ENCODE measurements at regions not wholly inside any gene's neighbourhood (a gene's known extent, or its start where the extent isn't known, plus 50 kb on each side); places are given as distances from the start of the nearest gene placed in this dataset.
A peak's percentile ranks its signal among the peaks of the same experiment; 100 is the strongest.

DNA sequence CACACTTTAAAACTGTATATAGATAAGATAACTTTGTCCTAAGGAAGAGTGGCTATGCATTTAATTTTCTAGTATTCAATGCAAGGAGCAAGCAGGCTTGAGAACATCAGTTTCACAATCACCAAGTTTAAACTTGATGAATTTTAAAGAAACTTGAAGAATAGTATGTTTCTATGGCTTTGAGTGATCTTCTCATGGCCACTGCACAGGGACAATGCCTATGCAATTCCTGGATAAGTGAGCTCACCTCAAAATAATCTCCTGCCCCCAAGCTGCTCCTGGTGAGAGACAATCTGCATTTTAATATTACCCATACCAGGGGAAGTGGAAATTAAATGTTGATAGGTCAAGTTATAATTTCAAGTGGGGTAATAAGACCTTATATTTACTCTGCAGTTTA, 376.6 kb upstream of the CBLB start:
- DNase-seq (ENCODE audit: insufficient read length, low spot score) (no peak), FAIRE-seq (no peak)
- no peak for TF ChIP-seq POLR2A (IDR thresholded peaks at IDR 0.05; ENCODE audit: low read depth, low read length)

- FAIRE-seq (no peak), DNase-seq (ENCODE audit: insufficient read length, low spot score) (no peak)
- TF ChIP-seq POLR2A (IDR thresholded peaks at IDR 0.05; ENCODE audit: low read depth, low read length): no peak
These were observed 379.3 kb upstream of the CBLB start for GRCh38 chr3:106247902-106248684.

GRCh38 chr3:106249159-106249558, 380.3 kb upstream of the CBLB start:
- FAIRE-seq (no peak), DNase-seq (ENCODE audit: insufficient read length, low spot score) (no peak)
- no peak for TF ChIP-seq POLR2A (IDR thresholded peaks at IDR 0.05; ENCODE audit: low read depth, low read length)

- FAIRE-seq: no peak
- no peak for DNase-seq (ENCODE audit: insufficient read length, low spot score)
- TF ChIP-seq POLR2A (IDR thresholded peaks at IDR 0.05; ENCODE audit: low read depth, low read length): no peak
These were observed 381.2 kb upstream of the CBLB start for GRCh38 chr3:106249981-106250380.

GRCh38 chr3:106251160-106251892, 382.5 kb upstream of the CBLB start:
- TF ChIP-seq POLR2A (IDR thresholded peaks at IDR 0.05; ENCODE audit: low read depth, low read length): no peak
- DNase-seq (ENCODE audit: insufficient read length, low spot score) (no peak), FAIRE-seq (no peak)

DNA sequence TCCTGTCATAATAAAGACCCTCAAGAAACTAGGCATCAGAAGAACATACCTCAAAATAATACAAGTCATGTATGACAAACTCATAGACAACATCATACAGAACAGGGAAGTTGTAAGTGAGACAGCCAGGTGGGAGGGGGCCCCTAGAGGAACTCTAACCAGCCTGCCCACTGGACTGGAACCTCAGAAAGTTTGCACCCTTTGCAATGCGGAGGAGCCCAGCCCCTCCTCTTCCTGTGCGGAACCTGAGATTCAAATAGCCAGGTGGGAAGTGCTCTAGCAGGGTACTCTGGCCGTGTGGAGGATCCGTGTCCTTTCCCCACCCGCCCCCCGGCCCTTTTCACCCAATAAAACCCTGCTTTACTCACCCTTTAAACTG, 387.0 kb upstream of the CBLB start:
- no peak for TF ChIP-seq POLR2A (IDR thresholded peaks at IDR 0.05; ENCODE audit: low read depth, low read length)
- no peak for DNase-seq (ENCODE audit: insufficient read length, low spot score)
- no peak for FAIRE-seq

GRCh38 chr3:106256249-106256957, 387.6 kb upstream of the CBLB start:
- no peak for TF ChIP-seq POLR2A (IDR thresholded peaks at IDR 0.05; ENCODE audit: low read depth, low read length)
- DNase-seq (ENCODE audit: insufficient read length, low spot score) (no peak), FAIRE-seq (no peak)

GRCh38 chr3:106257172-106257571, 388.4 kb upstream of the CBLB start:
- no peak for DNase-seq (ENCODE audit: insufficient read length, low spot score)
- no peak for FAIRE-seq
- no peak for TF ChIP-seq POLR2A (IDR thresholded peaks at IDR 0.05; ENCODE audit: low read depth, low read length)

- no peak for DNase-seq (ENCODE audit: insufficient read length, low spot score)
- no peak for FAIRE-seq
- TF ChIP-seq POLR2A (IDR thresholded peaks at IDR 0.05; ENCODE audit: low read depth, low read length): no peak
These were observed 392.6 kb upstream of the CBLB start for GRCh38 chr3:106261396-106261795.

DNA sequence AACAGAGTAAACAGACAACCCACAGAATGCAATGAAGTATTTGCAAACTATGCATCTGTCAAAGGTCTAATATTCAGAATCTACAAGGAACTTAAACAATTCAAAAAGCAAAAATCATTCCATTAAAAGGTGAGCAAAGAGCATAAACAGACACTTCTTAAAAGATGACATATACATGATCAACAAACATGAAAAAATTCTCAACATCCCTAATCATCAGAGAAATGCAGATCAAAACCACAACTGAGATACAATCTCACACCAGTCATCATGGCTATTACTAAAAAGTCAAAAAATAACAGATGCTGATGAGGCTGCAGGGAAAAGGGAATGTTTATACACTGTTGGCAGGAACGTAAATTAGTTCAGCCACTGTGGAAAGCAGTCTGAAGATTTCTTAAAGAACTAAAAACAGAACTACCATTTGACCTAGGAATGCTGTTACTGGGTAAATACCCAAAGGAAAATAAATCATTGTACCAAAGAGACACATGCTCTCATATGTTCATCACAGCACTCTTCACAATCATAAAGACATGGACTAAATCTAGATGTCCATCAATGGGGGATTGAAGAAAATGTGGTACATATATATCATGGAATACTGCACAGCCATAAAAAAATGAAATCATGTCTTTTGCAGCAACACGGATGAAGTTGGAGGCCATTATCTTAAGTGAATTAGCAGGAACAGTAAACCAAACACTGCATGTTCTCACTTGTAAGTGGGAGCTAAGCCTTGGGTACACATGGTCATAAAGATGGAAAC, 393.3 kb upstream of the CBLB start:
- DNase-seq (ENCODE audit: insufficient read length, low spot score) (no peak), FAIRE-seq (peak; percentile 76)
- no peak for TF ChIP-seq POLR2A (IDR thresholded peaks at IDR 0.05; ENCODE audit: low read depth, low read length)

DNA sequence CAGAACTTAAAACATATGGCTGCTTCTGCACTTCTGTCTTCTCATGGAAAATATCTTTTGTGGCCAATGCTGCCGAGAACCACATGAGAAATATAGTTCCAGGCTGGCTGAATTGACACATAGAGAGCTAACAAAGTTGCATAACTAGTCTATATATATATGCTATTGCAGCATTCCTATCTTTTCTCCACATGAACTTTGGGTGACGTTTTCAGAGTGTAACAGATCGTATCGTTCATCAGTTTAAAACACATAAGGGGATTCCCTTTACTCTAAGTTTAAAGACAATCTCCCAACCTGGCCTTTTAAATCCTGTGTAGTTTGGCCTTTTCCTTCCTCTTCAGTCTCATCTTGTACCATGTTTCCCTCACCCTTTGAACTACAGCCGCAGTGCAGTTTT, 394.2 kb upstream of the CBLB start:
- no peak for TF ChIP-seq POLR2A (IDR thresholded peaks at IDR 0.05; ENCODE audit: low read depth, low read length)
- no peak for DNase-seq (ENCODE audit: insufficient read length, low spot score)
- FAIRE-seq: no peak

DNA sequence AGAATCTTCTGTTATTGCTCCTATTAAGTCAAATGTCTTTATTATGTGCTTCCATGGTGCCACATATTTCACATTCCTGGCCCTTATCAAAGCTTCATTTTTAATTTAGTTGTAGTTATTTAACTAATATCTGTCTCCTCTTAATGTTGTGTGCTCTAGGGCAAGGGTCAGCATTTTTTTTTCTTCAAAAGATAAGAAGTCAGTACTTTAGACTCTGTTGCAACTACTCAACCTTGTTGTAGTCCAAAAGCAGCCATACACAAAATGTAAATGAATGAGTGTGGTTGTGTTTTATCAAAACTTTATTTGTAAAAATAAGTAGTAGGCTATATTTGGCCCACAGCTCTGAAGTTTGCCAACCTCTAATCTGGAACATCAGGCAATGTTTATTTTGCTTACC, 394.7 kb upstream of the CBLB start:
- DNase-seq (ENCODE audit: insufficient read length, low spot score) (no peak), FAIRE-seq (no peak)
- TF ChIP-seq POLR2A (IDR thresholded peaks at IDR 0.05; ENCODE audit: low read depth, low read length): no peak

- DNase-seq (ENCODE audit: insufficient read length, low spot score): no peak
- FAIRE-seq: no peak
- TF ChIP-seq POLR2A (IDR thresholded peaks at IDR 0.05; ENCODE audit: low read depth, low read length): no peak
These were observed 396.9 kb upstream of the CBLB start for GRCh38 chr3:106265704-106266103.

DNA sequence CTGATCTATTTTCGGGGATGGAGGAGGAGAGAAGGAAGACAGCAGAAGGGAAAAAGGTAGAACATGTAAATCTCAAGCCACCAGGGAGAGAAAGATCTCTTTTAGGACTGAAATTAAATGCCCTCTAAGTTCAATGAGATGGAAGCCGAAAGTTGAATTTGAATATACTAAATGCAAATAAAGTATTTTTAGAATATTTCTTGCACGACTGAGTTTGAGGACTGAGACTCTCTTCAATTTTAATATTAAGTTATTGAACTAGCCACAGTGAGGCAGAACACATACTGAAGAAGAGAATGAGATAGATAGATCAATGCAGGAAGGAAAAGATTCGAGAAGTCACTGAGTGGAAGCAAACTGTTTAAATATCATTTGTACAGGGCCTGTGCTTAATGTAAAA, 399.9 kb upstream of the CBLB start:
- DNase-seq (ENCODE audit: insufficient read length, low spot score): no peak
- no peak for FAIRE-seq

More for the DNA sequence above, 399.9 kb upstream of the CBLB start:
- no peak for TF ChIP-seq POLR2A (IDR thresholded peaks at IDR 0.05; ENCODE audit: low read depth, low read length)
